ENCODE measurements at regions not wholly inside any gene's neighbourhood (a gene's known extent, or its start where the extent isn't known, plus 50 kb on each side); places are given as distances from the start of the nearest gene placed in this dataset.
"Not testable (repeated sequence)": the region's sequence is repeated elsewhere in the genome, so short reads cannot be mapped to it uniquely, and the experiment has no call there.

- no peak overlapping the region for H3K4me3 Mint-ChIP-seq
Measured at GRCh38 chr15:36024031-36024688, 478.2 kb upstream of the DPH6 start.

DNA sequence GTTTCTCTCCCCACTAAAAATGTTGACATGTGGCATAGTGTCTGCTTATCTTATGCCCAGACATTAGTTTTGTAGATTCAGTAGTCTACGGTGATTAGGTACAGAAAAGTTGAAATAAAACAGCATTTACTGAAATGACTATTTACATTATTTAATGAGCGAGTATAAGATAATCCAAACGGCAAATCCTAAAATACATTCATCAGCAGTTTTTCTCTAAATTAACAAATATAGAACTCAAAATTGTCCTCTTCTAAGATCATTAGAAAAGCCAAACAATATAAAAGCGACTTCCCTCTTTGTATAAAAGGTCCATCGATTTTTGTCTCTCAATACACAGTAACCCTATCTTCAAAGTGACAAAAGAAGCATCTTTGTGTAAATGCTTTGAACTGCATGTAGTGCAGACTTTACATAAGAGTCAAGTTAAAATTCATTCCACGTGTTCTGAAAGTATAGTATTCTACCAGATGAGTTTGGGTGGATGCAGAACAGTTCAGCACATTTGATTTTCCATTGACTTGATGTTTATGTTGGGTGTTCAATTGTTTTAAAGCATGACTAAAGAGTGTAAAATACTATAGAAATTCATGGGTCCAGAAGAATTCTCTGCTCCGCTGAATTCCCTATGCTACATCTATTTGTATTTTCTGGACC lies 480.8 kb upstream of the DPH6 start:
- no peaks in the 10 kb centered on the region for H3K9me3 Mint-ChIP-seq
- H3K36me3 Mint-ChIP-seq, result no peaks in the 10 kb centered on the region
- no peak overlapping the region for H3K4me3 Mint-ChIP-seq
- H3K27me3 Mint-ChIP-seq (ENCODE audit: low read depth), result no peaks in the 10 kb centered on the region
- no peak overlapping the region for H3K27ac Mint-ChIP-seq
- TF ChIP-seq, protein P1, sequence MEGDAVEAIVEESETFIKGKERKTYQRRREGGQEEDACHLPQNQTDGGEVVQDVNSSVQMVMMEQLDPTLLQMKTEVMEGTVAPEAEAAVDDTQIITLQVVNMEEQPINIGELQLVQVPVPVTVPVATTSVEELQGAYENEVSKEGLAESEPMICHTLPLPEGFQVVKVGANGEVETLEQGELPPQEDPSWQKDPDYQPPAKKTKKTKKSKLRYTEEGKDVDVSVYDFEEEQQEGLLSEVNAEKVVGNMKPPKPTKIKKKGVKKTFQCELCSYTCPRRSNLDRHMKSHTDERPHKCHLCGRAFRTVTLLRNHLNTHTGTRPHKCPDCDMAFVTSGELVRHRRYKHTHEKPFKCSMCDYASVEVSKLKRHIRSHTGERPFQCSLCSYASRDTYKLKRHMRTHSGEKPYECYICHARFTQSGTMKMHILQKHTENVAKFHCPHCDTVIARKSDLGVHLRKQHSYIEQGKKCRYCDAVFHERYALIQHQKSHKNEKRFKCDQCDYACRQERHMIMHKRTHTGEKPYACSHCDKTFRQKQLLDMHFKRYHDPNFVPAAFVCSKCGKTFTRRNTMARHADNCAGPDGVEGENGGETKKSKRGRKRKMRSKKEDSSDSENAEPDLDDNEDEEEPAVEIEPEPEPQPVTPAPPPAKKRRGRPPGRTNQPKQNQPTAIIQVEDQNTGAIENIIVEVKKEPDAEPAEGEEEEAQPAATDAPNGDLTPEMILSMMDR (IDR thresholded peaks at IDR 0.05; ENCODE audit: unreplicated experiment), result no peak
- peaks cover 33% of the 10 kb centered on the region for H3K4me1 Mint-ChIP-seq
- no peak for DNase-seq (ENCODE audit: low spot score in 2 of 2, unreplicated experiment in 2 of 2)

More at GRCh38 chr15:36024031-36024688, 478.2 kb upstream of the DPH6 start:
- H3K4me1 Mint-ChIP-seq, result peaks cover 18% of the 10 kb centered on the region
- no peaks in the 10 kb centered on the region for H3K36me3 Mint-ChIP-seq
- H3K27me3 Mint-ChIP-seq (ENCODE audit: low read depth), result no peaks in the 10 kb centered on the region
- H3K27ac Mint-ChIP-seq, result peak overlapping the region; percentile 31
- TF ChIP-seq, protein P1 (IDR thresholded peaks at IDR 0.05; ENCODE audit: unreplicated experiment), result no peak
- no peaks in the 10 kb centered on the region for H3K9me3 Mint-ChIP-seq
- no peak for DNase-seq (ENCODE audit: low spot score in 2 of 2, unreplicated experiment in 2 of 2)

GRCh38 chr15:36029606-36030210 lies 483.7 kb upstream of the DPH6 start:
- no peaks in the 10 kb centered on the region for H3K27me3 Mint-ChIP-seq (ENCODE audit: low read depth)

GRCh38 chr15:36039996-36040572 lies 494.1 kb upstream of the DPH6 start:
- DNase-seq (ENCODE audit: low spot score in 2 of 2, unreplicated experiment in 2 of 2), result no peak
- no peaks in the 10 kb centered on the region for H3K9me3 Mint-ChIP-seq
- TF ChIP-seq, protein P1 (IDR thresholded peaks at IDR 0.05; ENCODE audit: unreplicated experiment), result no peak
- H3K36me3 Mint-ChIP-seq, result no peaks in the 10 kb centered on the region
- H3K27ac Mint-ChIP-seq, result no peak overlapping the region
- no peaks in the 10 kb centered on the region for H3K4me1 Mint-ChIP-seq
- H3K27me3 Mint-ChIP-seq (ENCODE audit: low read depth), result no peaks in the 10 kb centered on the region
- H3K4me3 Mint-ChIP-seq, result no peak overlapping the region

More at GRCh38 chr15:36029606-36030210, 483.7 kb upstream of the DPH6 start:
- Mint-ChIP-seq H3K9me3 (peaks cover 12% of the 10 kb centered on the region), H3K36me3 (no peaks in the 10 kb centered on the region), H3K4me3 (no peak overlapping the region), H3K27ac (no peak overlapping the region), H3K4me1 (peaks cover 24% of the 10 kb centered on the region)
- TF ChIP-seq, protein P1 (IDR thresholded peaks at IDR 0.05; ENCODE audit: unreplicated experiment), result no peak
- DNase-seq (ENCODE audit: low spot score in 2 of 2, unreplicated experiment in 2 of 2), result no peak

- H3K36me3 Mint-ChIP-seq; H3K4me3 Mint-ChIP-seq; H3K4me1 Mint-ChIP-seq; DNase-seq (ENCODE audit: low spot score in 2 of 2, unreplicated experiment in 2 of 2); H3K27me3 Mint-ChIP-seq (ENCODE audit: low read depth); H3K27ac Mint-ChIP-seq; H3K9me3 Mint-ChIP-seq: not testable (repeated sequence)
Measured at GRCh38 chr15:36047018-36047716, 501.2 kb upstream of the DPH6 start.

Data from mesothelial cell of epicardium (in vitro differentiated cells).